ENCODE measurements at regions not wholly inside any gene's neighbourhood (a gene's known extent, or its start where the extent isn't known, plus 50 kb on each side); places are given as distances from the start of the nearest gene placed in this dataset.

GRCh38 chr2:221337957-221338685, 234.0 kb downstream of the EPHA4 start:
- WGBS, 5 donors: 81 to 89% (median 85%) methylated on average over 5 of the region's 5 CpGs
- H3K27ac ChIP-seq: no peak overlapping the region
- no peaks in the 10 kb centered on the region for H3K27me3 ChIP-seq
- intact Hi-C loops (cut with DNase I; ENCODE audit: low total_unique reads): no loop called here
- no peak for TF ChIP-seq POLR2AphosphoS5 (IDR thresholded peaks at IDR 0.05)
- TF ChIP-seq, protein P1, sequence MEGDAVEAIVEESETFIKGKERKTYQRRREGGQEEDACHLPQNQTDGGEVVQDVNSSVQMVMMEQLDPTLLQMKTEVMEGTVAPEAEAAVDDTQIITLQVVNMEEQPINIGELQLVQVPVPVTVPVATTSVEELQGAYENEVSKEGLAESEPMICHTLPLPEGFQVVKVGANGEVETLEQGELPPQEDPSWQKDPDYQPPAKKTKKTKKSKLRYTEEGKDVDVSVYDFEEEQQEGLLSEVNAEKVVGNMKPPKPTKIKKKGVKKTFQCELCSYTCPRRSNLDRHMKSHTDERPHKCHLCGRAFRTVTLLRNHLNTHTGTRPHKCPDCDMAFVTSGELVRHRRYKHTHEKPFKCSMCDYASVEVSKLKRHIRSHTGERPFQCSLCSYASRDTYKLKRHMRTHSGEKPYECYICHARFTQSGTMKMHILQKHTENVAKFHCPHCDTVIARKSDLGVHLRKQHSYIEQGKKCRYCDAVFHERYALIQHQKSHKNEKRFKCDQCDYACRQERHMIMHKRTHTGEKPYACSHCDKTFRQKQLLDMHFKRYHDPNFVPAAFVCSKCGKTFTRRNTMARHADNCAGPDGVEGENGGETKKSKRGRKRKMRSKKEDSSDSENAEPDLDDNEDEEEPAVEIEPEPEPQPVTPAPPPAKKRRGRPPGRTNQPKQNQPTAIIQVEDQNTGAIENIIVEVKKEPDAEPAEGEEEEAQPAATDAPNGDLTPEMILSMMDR (IDR thresholded peaks at IDR 0.05): no peak
- no peak for TF ChIP-seq EP300 (IDR thresholded peaks at IDR 0.05)
- no peak for TF ChIP-seq POLR2A (IDR thresholded peaks at IDR 0.05)
- no peaks in the 10 kb centered on the region for H3K9me3 ChIP-seq
- H3K4me1 ChIP-seq: no peaks in the 10 kb centered on the region
- DNase-seq: no peak
- H3K4me3 ChIP-seq: no peak overlapping the region
- H3K36me3 ChIP-seq: no peaks in the 10 kb centered on the region

GRCh38 chr2:221342388-221342787, 229.7 kb downstream of the EPHA4 start:
- no peaks in the 10 kb centered on the region for H3K36me3 ChIP-seq
- 79 to 89% (median 82%) methylated on average over 8 of the region's 8 CpGs for WGBS, 5 donors
- intact Hi-C loops (cut with DNase I; ENCODE audit: low total_unique reads): no loop called here
- TF ChIP-seq EP300 (IDR thresholded peaks at IDR 0.05): no peak
- TF ChIP-seq POLR2A (IDR thresholded peaks at IDR 0.05): no peak
- TF ChIP-seq, protein P1 (IDR thresholded peaks at IDR 0.05): no peak
- no peak for TF ChIP-seq POLR2AphosphoS5 (IDR thresholded peaks at IDR 0.05)
- H3K9me3 ChIP-seq: no peaks in the 10 kb centered on the region
- no peak overlapping the region for H3K4me3 ChIP-seq
- no peaks in the 10 kb centered on the region for H3K27me3 ChIP-seq
- no peak overlapping the region for H3K27ac ChIP-seq
- H3K4me1 ChIP-seq: no peaks in the 10 kb centered on the region
- no peak for DNase-seq

GRCh38 chr2:221343524-221343923, 228.6 kb downstream of the EPHA4 start:
- intact Hi-C loops (cut with DNase I; ENCODE audit: low total_unique reads): no loop called here

DNA sequence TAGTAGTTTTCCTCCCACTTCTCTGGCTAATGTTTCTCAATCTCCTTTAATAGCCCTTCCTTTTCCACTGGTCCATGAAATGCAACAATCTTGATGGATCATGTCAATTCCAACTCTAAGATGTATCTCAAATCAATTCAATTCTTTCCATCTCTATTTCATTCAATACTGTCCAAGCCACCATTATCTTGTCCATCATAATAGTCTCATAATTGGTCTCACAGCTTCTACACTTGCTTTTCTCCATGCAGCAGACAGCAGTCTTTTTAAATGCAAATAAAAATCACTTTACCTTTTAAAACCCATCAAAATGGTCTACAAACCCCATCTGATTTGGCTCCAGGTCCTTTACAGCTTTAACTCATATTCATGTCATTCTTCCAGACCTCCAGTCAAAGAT, 226.6 kb downstream of the EPHA4 start:
- intact Hi-C loops (cut with DNase I; ENCODE audit: low total_unique reads): no loop called here

More at GRCh38 chr2:221343524-221343923, 228.6 kb downstream of the EPHA4 start:
- no peaks in the 10 kb centered on the region for H3K36me3 ChIP-seq
- no peaks in the 10 kb centered on the region for H3K27me3 ChIP-seq
- no peak overlapping the region for H3K27ac ChIP-seq
- DNase-seq: no peak
- no peaks in the 10 kb centered on the region for H3K9me3 ChIP-seq
- TF ChIP-seq, protein P1 (IDR thresholded peaks at IDR 0.05): no peak
- TF ChIP-seq POLR2AphosphoS5 (IDR thresholded peaks at IDR 0.05): no peak
- TF ChIP-seq EP300 (IDR thresholded peaks at IDR 0.05): no peak
- TF ChIP-seq POLR2A (IDR thresholded peaks at IDR 0.05): no peak
- H3K4me1 ChIP-seq: no peaks in the 10 kb centered on the region
- H3K4me3 ChIP-seq: no peak overlapping the region
- 82 to 94% (median 94%) methylated on average over 1 of the region's 1 CpG for WGBS, 5 donors

More for the DNA sequence above, 226.6 kb downstream of the EPHA4 start:
- H3K4me3 ChIP-seq: no peak overlapping the region
- no peak overlapping the region for H3K27ac ChIP-seq
- peaks cover 0 to 1% (median 0%) of the 10 kb centered on the region in 4 donors for H3K4me1 ChIP-seq
- no peaks in the 10 kb centered on the region for H3K27me3 ChIP-seq
- DNase-seq: no peak
- no peaks in the 10 kb centered on the region for H3K9me3 ChIP-seq
- TF ChIP-seq, protein P1 (IDR thresholded peaks at IDR 0.05): no peak
- TF ChIP-seq POLR2A (IDR thresholded peaks at IDR 0.05): no peak
- no peak for TF ChIP-seq EP300 (IDR thresholded peaks at IDR 0.05)
- TF ChIP-seq POLR2AphosphoS5 (IDR thresholded peaks at IDR 0.05): no peak
- H3K36me3 ChIP-seq: no peaks in the 10 kb centered on the region
